Stimulated activated CD8-positive, alpha-beta memory T cell treated with anti-CD3 and anti-CD28 coated beads, Interleukin-7, amount 100 ng/mL, for 24 hours (primary cell): ENCODE measurements at regions not wholly inside any gene's neighbourhood (a gene's known extent, or its start where the extent isn't known, plus 50 kb on each side); places are given as distances from the start of the nearest gene placed in this dataset.
"Not testable (repeated sequence)": the region's sequence is repeated elsewhere in the genome, so short reads cannot be mapped to it uniquely, and the experiment has no call there.

Experiments used
- DNase-seq: peaks from one replicate; pipeline ENCODE4 v3.0.0-alpha.2; 2020; ENCODE audit warnings: low read depth

- not testable (repeated sequence) for DNase-seq
Observed at GRCh38 chr9:42656789-42657188, 473.3 kb downstream of the SPATA31A6 start.

- DNase-seq: not testable (repeated sequence)
Observed at GRCh38 chr9:42657496-42657895, 474.0 kb downstream of the SPATA31A6 start.

- DNase-seq: not testable (repeated sequence)
Observed at GRCh38 chr9:42697146-42697545, 513.7 kb downstream of the SPATA31A6 start.

- DNase-seq: not testable (repeated sequence)
Observed at GRCh38 chr9:42702890-42703289, 519.4 kb downstream of the SPATA31A6 start.

- DNase-seq: not testable (repeated sequence)
Observed at GRCh38 chr9:42724841-42725835, 541.7 kb downstream of the SPATA31A6 start.

GRCh38 chr9:42743030-42743814 lies 559.8 kb downstream of the SPATA31A6 start:
- peak; percentile 40 for DNase-seq

GRCh38 chr9:42757251-42757650 lies 573.8 kb downstream of the SPATA31A6 start:
- not testable (repeated sequence) for DNase-seq

- DNase-seq: not testable (repeated sequence)
Observed at GRCh38 chr9:42759320-42759719, 575.9 kb downstream of the SPATA31A6 start.

GRCh38 chr9:42782201-42782600 lies 598.7 kb downstream of the SPATA31A6 start:
- DNase-seq: not testable (repeated sequence)

GRCh38 chr9:42792725-42793124 lies 609.3 kb downstream of the SPATA31A6 start:
- not testable (repeated sequence) for DNase-seq

- DNase-seq: not testable (repeated sequence)
Observed at GRCh38 chr9:42798571-42798970, 615.1 kb downstream of the SPATA31A6 start.

GRCh38 chr9:42802716-42803115 lies 619.3 kb downstream of the SPATA31A6 start:
- DNase-seq: not testable (repeated sequence)

GRCh38 chr9:42806674-42807073 lies 623.2 kb downstream of the SPATA31A6 start:
- not testable (repeated sequence) for DNase-seq

- not testable (repeated sequence) for DNase-seq
Observed at GRCh38 chr9:42821468-42821867, 638.0 kb downstream of the SPATA31A6 start.

GRCh38 chr9:42848156-42848555 lies 664.7 kb downstream of the SPATA31A6 start:
- DNase-seq: not testable (repeated sequence)

GRCh38 chr9:42850896-42851693 lies 667.6 kb downstream of the SPATA31A6 start:
- not testable (repeated sequence) for DNase-seq

GRCh38 chr9:42851701-42852100 lies 668.2 kb downstream of the SPATA31A6 start:
- DNase-seq: not testable (repeated sequence)

GRCh38 chr9:42852133-42852930 lies 668.9 kb downstream of the SPATA31A6 start:
- DNase-seq: not testable (repeated sequence)

- not testable (repeated sequence) for DNase-seq
Observed at GRCh38 chr9:42860133-42860532, 676.7 kb downstream of the SPATA31A6 start.

GRCh38 chr9:42862465-42862864 lies 679.0 kb downstream of the SPATA31A6 start:
- DNase-seq: not testable (repeated sequence)
